ENCODE measurements at regions not wholly inside any gene's neighbourhood (a gene's known extent, or its start where the extent isn't known, plus 50 kb on each side); places are given as distances from the start of the nearest gene placed in this dataset.

- TF ChIP-seq EZH2 (IDR thresholded peaks at IDR 0.05; ENCODE audit: insufficient read depth, poor library complexity, severe bottlenecking) (no peak), EZH2phosphoT487 (IDR thresholded peaks at IDR 0.05; ENCODE audit: insufficient read depth, low read depth) (no peak)
Measured at GRCh38 chrX:120680090-120680489, 50.2 kb upstream of the C1GALT1C1 start.
